Panc1 (cell line): ENCODE measurements at regions not wholly inside any gene's neighbourhood (a gene's known extent, or its start where the extent isn't known, plus 50 kb on each side); places are given as distances from the start of the nearest gene placed in this dataset.

Experiments used
- CTCF ChIP-seq: fragments of 450-650 bp; IDR thresholded peaks from 2 replicates; pipeline ENCODE4 v1.5.1; 2017; ENCODE audit warnings: mild to moderate bottlenecking
- POLR2AphosphoS5 ChIP-seq: IDR thresholded peaks from 2 replicates; pipeline ENCODE4 v1.6.1; 2012; ENCODE audit warnings: mild to moderate bottlenecking, low read depth, low read length, moderate library complexity
- SIN3A ChIP-seq: IDR thresholded peaks from 2 replicates; pipeline ENCODE4 v1.6.1; 2012; ENCODE audit warnings: low read depth, mild to moderate bottlenecking, low read length, moderate library complexity, borderline replicate concordance; ENCODE audit not compliant: insufficient read depth
- TCF7L2 ChIP-seq: IDR thresholded peaks from 2 replicates; pipeline ENCODE4 v1.6.1; 2011; ENCODE audit warnings: mild to moderate bottlenecking, low read depth, low read length, inconsistent platforms

- TF ChIP-seq CTCF (no peak), POLR2AphosphoS5 (no peak), TCF7L2 (no peak), SIN3A (no peak)
Observed at GRCh38 chr5:56482363-56482762, 249.2 kb upstream of the ANKRD55 start.
